IMR-90 (cell line): ENCODE measurements at regions not wholly inside any gene's neighbourhood (a gene's known extent, or its start where the extent isn't known, plus 50 kb on each side); places are given as distances from the start of the nearest gene placed in this dataset.

ENCODE experiments used
- BHLHE40 ChIP-seq: fragments of 150-350 bp; IDR thresholded peaks from 2 replicates; pipeline ENCODE4 v1.6.1; 2016; ENCODE audit warnings: mild to moderate bottlenecking, low read depth, low read length
- CEBPB ChIP-seq: IDR thresholded peaks from 2 replicates; pipeline ENCODE4 v1.6.1; 2012; ENCODE audit warnings: low read depth, low read length, improper control_type of control experiment
- CHD1 ChIP-seq: IDR thresholded peaks from 2 replicates; pipeline ENCODE4 v1.6.1; 2012; ENCODE audit warnings: low read depth, low read length, improper control_type of control experiment
- CTCF ChIP-seq: conservative IDR thresholded peaks from 2 replicates; pipeline ENCODE4 v1.5.1; 2012; ENCODE audit warnings: mild to moderate bottlenecking, low read depth, low read length, improper control_type of control experiment
- FOS ChIP-seq: fragments of 150-350 bp; IDR thresholded peaks from 2 replicates; pipeline ENCODE4 v1.6.1; 2016; ENCODE audit warnings: low read depth, low read length
- MAZ ChIP-seq: IDR thresholded peaks from 2 replicates; pipeline ENCODE4 v1.6.1; 2012; ENCODE audit warnings: low read depth, mild to moderate bottlenecking, low read length, improper control_type of control experiment, moderate library complexity, borderline replicate concordance
- MXI1 ChIP-seq: IDR thresholded peaks from 2 replicates; pipeline ENCODE4 v1.6.1; 2012; ENCODE audit warnings: low read depth, mild to moderate bottlenecking, low read length, moderate library complexity, borderline replicate concordance
- POLR2A ChIP-seq: IDR thresholded peaks from 2 replicates; pipeline ENCODE4 v1.6.1; 2012; ENCODE audit warnings: mild to moderate bottlenecking, low read depth, low read length
- RAD21 ChIP-seq: IDR thresholded peaks from 2 replicates; pipeline ENCODE4 v1.6.1; 2012; ENCODE audit warnings: low read length, improper control_type of control experiment
- RCOR1 ChIP-seq: IDR thresholded peaks from 2 replicates; pipeline ENCODE4 v1.6.1; 2012; ENCODE audit warnings: mild to moderate bottlenecking, low read length, improper control_type of control experiment; ENCODE audit not compliant: insufficient replicate concordance
- RFX5 ChIP-seq: IDR thresholded peaks from 2 replicates; pipeline ENCODE4 v1.8.0; 2012; ENCODE audit warnings: low read depth, mild to moderate bottlenecking, low read length, moderate library complexity
- SMC3 ChIP-seq: fragments of 150-350 bp; IDR thresholded peaks from 2 replicates; pipeline ENCODE4 v1.6.1; 2016; ENCODE audit warnings: low read depth, mild to moderate bottlenecking, antibody characterized with exemption, low read length, moderate library complexity
- USF2 ChIP-seq: fragments of 150-350 bp; IDR thresholded peaks from 2 replicates; pipeline ENCODE4 v1.6.1; 2017; ENCODE audit warnings: mild to moderate bottlenecking, antibody characterized with exemption, low read length, low read depth

- TF ChIP-seq POLR2A (no peak), BHLHE40 (no peak), CTCF (no peak), RAD21 (no peak), CEBPB (no peak), MAZ (no peak), RFX5 (no peak), RCOR1 (no peak), FOS (no peak), SMC3 (no peak), MXI1 (no peak), USF2 (no peak), CHD1 (no peak)
These were observed 437.3 kb downstream of the BRINP1 start for GRCh38 chr9:118931941-118932340.
